Neural progenitor cell (in vitro differentiated cells): ENCODE measurements at regions not wholly inside any gene's neighbourhood (a gene's known extent, or its start where the extent isn't known, plus 50 kb on each side); places are given as distances from the start of the nearest gene placed in this dataset.

ENCODE experiments used
- EZH2 ChIP-seq: fragments of 200-600 bp; sonication (generic); IDR thresholded peaks from 2 replicates; pipeline ENCODE4 v1.6.1; 2017; ENCODE audit warnings: antibody characterized with exemption, mild to moderate bottlenecking, moderate library complexity
- EZH2phosphoT487 ChIP-seq: fragments of 200-600 bp; sonication (generic); IDR thresholded peaks from 2 replicates; pipeline ENCODE4 v1.6.1; 2017; ENCODE audit warnings: antibody characterized with exemption
- TF ChIP-seq, protein P1 (sequence below): fragments of 200-600 bp; sonication (generic); IDR thresholded peaks from 2 replicates; pipeline ENCODE4 v1.5.1; 2017; ENCODE audit warnings: antibody characterized with exemption, mild to moderate bottlenecking

- TF ChIP-seq, protein P1, sequence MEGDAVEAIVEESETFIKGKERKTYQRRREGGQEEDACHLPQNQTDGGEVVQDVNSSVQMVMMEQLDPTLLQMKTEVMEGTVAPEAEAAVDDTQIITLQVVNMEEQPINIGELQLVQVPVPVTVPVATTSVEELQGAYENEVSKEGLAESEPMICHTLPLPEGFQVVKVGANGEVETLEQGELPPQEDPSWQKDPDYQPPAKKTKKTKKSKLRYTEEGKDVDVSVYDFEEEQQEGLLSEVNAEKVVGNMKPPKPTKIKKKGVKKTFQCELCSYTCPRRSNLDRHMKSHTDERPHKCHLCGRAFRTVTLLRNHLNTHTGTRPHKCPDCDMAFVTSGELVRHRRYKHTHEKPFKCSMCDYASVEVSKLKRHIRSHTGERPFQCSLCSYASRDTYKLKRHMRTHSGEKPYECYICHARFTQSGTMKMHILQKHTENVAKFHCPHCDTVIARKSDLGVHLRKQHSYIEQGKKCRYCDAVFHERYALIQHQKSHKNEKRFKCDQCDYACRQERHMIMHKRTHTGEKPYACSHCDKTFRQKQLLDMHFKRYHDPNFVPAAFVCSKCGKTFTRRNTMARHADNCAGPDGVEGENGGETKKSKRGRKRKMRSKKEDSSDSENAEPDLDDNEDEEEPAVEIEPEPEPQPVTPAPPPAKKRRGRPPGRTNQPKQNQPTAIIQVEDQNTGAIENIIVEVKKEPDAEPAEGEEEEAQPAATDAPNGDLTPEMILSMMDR: no peak
- TF ChIP-seq EZH2: no peak
- TF ChIP-seq EZH2phosphoT487: no peak
Measured at GRCh38 chr19:27735314-27735713, 1477.6 kb downstream of the UQCRFS1 start.
